ENCODE measurements at regions not wholly inside any gene's neighbourhood (a gene's known extent, or its start where the extent isn't known, plus 50 kb on each side); places are given as distances from the start of the nearest gene placed in this dataset.

DNA sequence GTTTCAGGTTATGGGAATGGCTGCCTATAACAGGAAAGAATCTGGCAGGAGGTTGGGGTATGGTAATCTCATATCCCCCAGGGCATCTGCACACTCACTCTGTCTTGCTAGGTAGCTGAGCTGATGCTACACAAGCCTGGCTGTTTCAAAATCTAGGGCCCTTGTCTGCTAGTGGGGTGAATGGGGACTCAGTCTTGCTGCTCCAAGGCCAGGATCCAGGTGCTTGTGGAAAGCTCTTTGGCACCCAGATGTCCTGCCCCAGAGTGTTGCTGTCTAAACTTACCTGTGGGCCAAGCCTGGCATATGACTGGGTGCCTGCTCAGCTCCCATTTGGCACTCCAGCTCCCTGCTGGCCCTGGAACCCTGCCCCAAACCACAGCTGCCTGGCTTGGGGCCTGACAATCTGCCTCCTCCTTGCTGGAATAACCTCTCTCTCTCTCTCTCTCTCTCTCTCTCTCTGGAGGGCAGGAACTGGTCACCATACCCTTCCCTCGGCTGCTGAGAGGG lies 158.1 kb upstream of the TSC22D1 start:
- TF ChIP-seq, protein P1, sequence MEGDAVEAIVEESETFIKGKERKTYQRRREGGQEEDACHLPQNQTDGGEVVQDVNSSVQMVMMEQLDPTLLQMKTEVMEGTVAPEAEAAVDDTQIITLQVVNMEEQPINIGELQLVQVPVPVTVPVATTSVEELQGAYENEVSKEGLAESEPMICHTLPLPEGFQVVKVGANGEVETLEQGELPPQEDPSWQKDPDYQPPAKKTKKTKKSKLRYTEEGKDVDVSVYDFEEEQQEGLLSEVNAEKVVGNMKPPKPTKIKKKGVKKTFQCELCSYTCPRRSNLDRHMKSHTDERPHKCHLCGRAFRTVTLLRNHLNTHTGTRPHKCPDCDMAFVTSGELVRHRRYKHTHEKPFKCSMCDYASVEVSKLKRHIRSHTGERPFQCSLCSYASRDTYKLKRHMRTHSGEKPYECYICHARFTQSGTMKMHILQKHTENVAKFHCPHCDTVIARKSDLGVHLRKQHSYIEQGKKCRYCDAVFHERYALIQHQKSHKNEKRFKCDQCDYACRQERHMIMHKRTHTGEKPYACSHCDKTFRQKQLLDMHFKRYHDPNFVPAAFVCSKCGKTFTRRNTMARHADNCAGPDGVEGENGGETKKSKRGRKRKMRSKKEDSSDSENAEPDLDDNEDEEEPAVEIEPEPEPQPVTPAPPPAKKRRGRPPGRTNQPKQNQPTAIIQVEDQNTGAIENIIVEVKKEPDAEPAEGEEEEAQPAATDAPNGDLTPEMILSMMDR (IDR thresholded peaks at IDR 0.05): no peak
- no peak for TF ChIP-seq POLR2A (IDR thresholded peaks at IDR 0.05)

Data from testis (tissue), 2 donors.